Upper lobe of left lung (tissue), 4 donors: ENCODE measurements at regions not wholly inside any gene's neighbourhood (a gene's known extent, or its start where the extent isn't known, plus 50 kb on each side); places are given as distances from the start of the nearest gene placed in this dataset.
"Not testable (repeated sequence)": the region's sequence is repeated elsewhere in the genome, so short reads cannot be mapped to it uniquely, and the experiment has no call there.

Experiments used
- EP300 ChIP-seq, 4 donors: sonication (generic); formaldehyde crosslinking; IDR thresholded peaks; one replicate each; pipeline ENCODE4 v1.5.1; 2017; ENCODE audit warnings: antibody characterized with exemption in 4 of 4, control low read depth in 2 of 4
- POLR2A ChIP-seq, 4 donors: fragments of 450-650 bp; IDR thresholded peaks; one replicate each; pipeline ENCODE4 v1.5.1; 2016 to 2017; ENCODE audit warnings: antibody characterized with exemption in 4 of 4, mild to moderate bottlenecking in 2 of 4
- TF ChIP-seq, protein P1 (sequence below), 6 experiments: fragments of 450-650 bp in 4 of 6; fragments of 200-600 bp in 2 of 6; sonication (generic) in 2 of 6; IDR thresholded peaks; one replicate each; pipeline ENCODE4 v1.5.1; 2016 to 2019; ENCODE audit warnings: antibody characterized with exemption in 6 of 6

- TF ChIP-seq EP300, POLR2A (IDR thresholded peaks at IDR 0.05): not testable (repeated sequence)
- TF ChIP-seq, protein P1, sequence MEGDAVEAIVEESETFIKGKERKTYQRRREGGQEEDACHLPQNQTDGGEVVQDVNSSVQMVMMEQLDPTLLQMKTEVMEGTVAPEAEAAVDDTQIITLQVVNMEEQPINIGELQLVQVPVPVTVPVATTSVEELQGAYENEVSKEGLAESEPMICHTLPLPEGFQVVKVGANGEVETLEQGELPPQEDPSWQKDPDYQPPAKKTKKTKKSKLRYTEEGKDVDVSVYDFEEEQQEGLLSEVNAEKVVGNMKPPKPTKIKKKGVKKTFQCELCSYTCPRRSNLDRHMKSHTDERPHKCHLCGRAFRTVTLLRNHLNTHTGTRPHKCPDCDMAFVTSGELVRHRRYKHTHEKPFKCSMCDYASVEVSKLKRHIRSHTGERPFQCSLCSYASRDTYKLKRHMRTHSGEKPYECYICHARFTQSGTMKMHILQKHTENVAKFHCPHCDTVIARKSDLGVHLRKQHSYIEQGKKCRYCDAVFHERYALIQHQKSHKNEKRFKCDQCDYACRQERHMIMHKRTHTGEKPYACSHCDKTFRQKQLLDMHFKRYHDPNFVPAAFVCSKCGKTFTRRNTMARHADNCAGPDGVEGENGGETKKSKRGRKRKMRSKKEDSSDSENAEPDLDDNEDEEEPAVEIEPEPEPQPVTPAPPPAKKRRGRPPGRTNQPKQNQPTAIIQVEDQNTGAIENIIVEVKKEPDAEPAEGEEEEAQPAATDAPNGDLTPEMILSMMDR (IDR thresholded peaks at IDR 0.05) = not testable (repeated sequence)
These were observed 152.4 kb upstream of the KCNQ5 start for GRCh38 chr6:72469406-72469983.
